ENCODE measurements at regions not wholly inside any gene's neighbourhood (a gene's known extent, or its start where the extent isn't known, plus 50 kb on each side); places are given as distances from the start of the nearest gene placed in this dataset.

- no peak for DNase-seq
These were observed 160.6 kb downstream of the BCOR start for GRCh38 chrX:39936886-39937770.

- DNase-seq, result no peak
These were observed 159.3 kb downstream of the BCOR start for GRCh38 chrX:39938466-39938865.

DNA sequence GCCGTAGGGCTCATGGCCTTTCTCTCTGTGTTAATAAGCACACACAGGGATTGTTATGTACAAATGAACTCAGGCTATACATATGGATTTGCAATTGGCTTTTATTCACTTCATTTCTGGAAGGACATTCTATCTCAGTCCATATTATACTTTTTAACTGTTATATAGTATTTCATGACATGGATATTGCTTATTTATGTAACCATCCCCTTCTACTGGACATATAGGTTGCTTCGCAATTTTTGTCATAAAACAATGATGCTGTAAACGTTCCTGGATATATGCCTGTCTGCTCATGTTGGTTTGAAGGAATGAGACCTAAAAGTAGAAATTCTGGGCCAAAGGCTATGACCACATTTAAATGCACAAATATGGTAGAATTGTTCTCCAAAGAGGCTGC is 158.1 kb downstream of the BCOR start:
- DNase-seq, result no peak

- DNase-seq, result no peak
These were observed 156.3 kb downstream of the BCOR start for GRCh38 chrX:39941332-39941920.

DNA sequence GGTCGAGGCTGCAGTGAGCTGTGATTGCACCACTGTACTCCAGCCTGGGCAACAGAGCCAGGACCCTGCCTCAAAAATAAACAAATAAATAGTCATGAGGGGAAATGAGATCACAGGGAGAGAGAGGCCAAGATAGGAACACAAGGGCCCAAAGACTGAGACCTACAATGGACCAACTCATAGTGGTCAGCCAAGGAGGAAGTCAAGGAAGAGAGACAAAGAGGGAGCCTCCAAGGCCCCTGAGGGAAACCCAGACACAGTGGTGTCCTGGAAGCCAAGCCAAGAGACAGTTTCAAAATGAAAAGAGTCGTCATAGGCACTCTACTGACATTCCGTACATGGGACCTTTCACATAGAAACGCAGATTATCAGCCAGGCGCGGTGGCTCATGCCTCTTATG is 153.3 kb downstream of the BCOR start:
- no peak for DNase-seq

GRCh38 chrX:39945709-39946108 is 152.0 kb downstream of the BCOR start:
- DNase-seq, result no peak

GRCh38 chrX:39946822-39947221 is 150.9 kb downstream of the BCOR start:
- DNase-seq, result no peak

DNA sequence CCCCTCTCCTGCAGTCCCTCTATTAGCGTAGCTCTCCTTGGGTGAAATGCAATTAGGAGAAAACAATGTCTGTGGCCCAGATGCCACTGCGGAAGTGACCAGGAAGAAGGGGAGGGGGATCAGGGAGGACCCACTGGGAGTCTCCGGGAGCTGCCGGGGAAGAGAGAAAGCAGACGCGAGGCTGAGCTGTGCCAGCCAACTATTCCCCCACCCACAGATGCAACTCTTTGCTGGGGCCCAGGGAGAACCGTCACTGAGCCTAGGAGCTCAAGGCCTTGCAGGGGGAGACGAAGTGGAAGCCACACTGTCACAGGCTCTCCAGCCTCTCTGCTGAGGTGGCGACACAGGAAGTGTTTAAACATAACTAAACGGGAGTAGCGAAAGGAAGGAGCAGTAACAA is 149.2 kb downstream of the BCOR start:
- DNase-seq, result no peak

DNA sequence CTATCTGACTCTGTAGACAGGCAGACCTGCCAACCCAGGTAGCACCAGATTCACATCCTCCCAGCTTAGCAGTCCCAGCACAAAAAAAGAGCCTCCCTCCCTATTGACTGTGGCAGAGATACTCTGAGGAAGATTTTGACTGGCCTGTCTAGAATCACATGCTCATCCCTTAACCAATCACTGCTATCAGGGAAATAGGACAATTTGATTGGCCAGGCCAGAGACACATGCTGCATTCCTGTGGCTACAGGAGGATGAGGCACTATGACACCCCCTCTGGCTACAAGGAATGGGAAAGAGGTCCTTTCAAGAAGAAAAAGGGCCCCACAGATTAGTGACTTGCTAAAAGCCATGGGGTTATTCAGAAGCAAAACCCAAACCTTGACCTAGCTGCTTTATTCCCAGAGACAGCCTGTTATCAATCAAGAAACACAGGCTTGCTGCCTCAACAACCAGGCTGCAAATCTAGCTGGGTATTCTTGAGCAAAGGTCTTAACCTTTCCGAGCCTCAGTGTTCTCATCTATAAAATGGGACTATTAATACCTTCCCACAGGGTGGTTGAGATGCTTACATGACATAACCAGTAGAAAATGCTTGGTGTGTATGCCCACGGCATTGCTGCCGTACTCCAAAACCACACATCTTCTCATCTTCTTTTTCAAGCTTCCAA is 147.6 kb downstream of the BCOR start:
- DNase-seq, result no peak

DNA sequence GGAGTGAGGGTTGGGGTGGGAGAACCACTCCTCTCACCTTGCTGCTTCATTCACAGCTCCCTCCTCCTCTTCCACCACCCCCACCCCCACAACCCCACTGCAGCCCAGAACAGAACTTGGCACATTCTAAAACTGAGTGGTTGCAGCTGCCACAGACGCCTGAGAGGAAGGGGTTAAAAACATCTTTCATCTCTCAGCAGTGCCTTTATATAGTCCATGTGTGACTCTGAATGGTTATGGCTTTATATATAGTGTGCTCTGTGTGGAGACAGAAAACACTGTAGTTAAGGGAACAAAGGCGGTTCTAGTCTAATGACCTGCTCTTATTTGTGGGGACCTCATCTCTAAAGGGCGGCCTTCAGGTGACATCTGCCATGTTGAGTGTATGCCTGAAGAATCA is 144.8 kb downstream of the BCOR start:
- DNase-seq, result peak; percentile 49 to 67

DNA sequence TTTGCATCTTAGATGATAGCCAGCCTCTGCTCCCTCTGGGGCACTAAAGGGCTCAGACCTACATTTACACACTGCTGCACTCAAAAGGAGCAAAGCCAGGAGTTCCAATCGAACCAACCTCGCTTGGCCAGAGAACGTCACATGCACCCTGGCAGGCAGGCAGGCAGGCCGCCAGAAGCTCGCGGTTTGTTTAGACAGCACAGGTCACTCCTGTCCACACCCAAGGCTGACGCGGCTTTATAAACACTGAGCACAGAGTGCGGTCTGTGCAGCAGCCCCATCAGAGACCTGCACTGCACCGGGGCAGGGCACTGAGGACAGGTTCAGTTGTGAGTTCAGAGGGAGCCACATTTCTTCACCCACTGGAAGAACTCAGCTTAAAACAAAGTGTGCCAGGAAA is 143.9 kb downstream of the BCOR start:
- DNase-seq, result peak; percentile 24 to 71

GRCh38 chrX:39954851-39955250 is 142.9 kb downstream of the BCOR start:
- DNase-seq, result no peak

DNA sequence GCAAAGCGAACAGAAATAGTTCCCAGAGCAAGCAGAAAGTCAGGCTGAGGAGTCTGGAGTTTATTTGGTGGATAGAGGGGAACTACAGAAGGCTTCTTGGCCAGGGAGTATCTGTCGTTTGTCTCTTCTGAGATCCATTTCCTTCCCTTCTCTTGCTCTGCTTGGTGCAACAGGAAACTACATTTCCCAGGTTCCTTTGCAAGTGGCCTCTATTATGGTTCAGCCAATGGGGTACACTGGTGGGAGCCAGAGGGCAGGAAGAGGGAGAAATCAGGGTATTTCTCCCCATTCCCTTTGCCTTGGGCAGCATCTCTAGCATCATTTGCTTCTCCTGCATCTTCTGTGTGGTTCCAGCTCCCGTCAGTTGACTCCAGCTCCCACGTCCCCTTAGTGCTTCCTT is 142.1 kb downstream of the BCOR start:
- DNase-seq, result peak in 1 of 2 experiments; percentile 28

GRCh38 chrX:39956803-39957394 is 140.9 kb downstream of the BCOR start:
- DNase-seq, result no peak

DNA sequence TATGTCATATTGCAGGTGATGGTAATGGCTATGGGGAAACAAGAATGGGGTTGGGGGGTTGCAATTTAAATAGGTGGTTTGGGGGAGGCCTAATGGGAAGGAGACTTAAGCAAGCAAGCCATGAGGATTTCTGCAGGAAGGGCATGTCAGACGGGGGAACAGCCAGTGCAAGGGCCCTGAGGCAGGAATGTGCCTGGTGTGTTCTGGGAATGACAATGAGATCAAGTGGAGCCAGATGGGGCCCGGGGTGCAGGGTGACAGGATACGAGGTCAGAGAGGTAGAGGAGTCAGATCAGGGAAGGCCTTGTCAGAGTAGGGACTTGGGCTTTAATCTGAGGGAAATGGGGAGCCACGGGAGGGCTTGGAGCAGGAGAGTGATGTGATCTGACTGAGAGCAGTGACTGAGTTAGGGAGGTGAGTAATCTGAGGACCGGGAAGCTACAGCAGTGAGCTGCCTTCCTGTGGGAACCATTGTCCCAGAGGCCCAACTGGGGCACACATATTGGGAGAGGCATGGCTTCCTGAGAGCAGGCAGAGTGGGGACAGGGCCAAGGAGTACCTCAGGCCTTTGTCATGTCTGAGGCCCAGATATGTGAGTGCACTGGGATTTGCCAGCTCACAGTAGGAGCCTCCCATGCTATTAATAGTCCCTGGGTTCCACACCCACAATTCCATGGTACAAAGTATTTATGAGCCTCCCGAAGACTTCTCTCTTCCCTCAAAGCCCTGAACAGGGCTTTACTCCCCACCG is 139.8 kb downstream of the BCOR start:
- DNase-seq, result no peak

- DNase-seq, result no peak
These were observed 138.9 kb downstream of the BCOR start for GRCh38 chrX:39958850-39959249.

GRCh38 chrX:39960219-39960618 is 137.5 kb downstream of the BCOR start:
- DNase-seq, result no peak

- no peak for DNase-seq
These were observed 136.3 kb downstream of the BCOR start for GRCh38 chrX:39961441-39961840.

DNA sequence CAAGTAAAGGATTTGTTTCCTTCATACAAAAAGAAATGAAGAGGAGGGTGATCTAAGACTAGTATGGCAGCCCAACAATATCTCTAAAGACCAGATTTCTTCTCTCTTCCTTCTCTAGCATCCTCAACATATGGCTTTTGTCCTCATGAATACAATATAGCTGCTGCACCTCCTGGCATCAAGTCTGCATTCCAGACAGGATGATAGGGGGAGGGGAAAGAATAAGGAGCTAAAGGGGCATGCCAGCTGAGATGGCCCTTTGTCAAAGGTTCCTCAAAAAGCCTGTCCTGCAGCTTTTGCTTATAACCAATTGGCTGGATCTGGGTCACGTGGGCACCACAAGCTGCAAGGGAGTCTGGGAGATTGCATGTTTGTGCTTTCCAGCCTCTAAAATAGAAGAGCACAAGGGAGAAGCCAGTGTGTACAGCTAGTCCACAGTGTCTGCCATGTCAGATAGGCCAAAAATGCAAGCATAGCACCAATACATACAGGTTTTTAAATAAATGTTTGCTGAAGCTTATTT is 132.6 kb downstream of the BCOR start:
- no peak for DNase-seq

- DNase-seq, result no peak
These were observed 131.6 kb downstream of the BCOR start for GRCh38 chrX:39966176-39966575.

DNA sequence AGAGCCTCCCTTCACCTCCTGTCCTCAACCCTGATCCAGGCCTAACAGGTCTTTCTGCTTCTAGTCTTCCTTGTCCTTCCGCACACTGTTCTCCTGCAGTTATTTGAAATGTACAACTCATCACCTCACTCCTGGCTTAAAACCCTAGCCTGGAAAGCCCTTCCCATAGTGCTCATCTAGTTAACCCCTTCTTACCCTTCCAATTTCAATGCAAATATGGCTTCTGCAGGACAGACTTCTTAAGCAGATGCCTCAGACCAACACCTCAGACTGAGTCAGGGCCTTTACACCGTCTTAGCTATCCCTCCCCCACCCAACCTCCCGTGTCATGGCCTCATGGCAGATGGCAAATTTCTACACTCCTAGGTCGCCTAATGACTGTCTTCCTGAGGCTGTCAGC is 130.4 kb downstream of the BCOR start:
- no peak for DNase-seq

- DNase-seq, result peak; percentile 39 to 74
These were observed 128.5 kb downstream of the BCOR start for GRCh38 chrX:39969099-39969818.

Data from NCI-H526 (cell line).